Natural killer cell (primary cell): ENCODE measurements at regions not wholly inside any gene's neighbourhood (a gene's known extent, or its start where the extent isn't known, plus 50 kb on each side); places are given as distances from the start of the nearest gene placed in this dataset.

ENCODE experiments used
- ATAC-seq, 3 donors: fragments of 150-1000 bp in 2 of 3; fragments of 200-7000 bp in 1 of 3; cut with Tn5 transposase; 1 replicate in 1 of 3; 2 replicates in 2 of 3; pipeline ENCODE4 v1.10.0; 2021; ENCODE audit warnings: mild to moderate bottlenecking in 2 of 3, moderate library complexity in 2 of 3
- DNase-seq, 2 donors: peaks; one replicate each; pipeline versions ENCODE4 v3.0.0 to v3.0.0-alpha.2; 2013 to 2021; ENCODE audit warnings: mixed read lengths in 1 of 2
- H3K27ac ChIP-seq: one replicate; pipeline ENCODE4 v1.5.1; 2013; ENCODE audit warnings: mild to moderate bottlenecking, low read length
- H3K27me3 ChIP-seq: one replicate; pipeline ENCODE4 v1.6.1; 2013; ENCODE audit warnings: low read length; ENCODE audit not compliant: control insufficient read depth, insufficient read depth
- H3K36me3 ChIP-seq: one replicate; pipeline ENCODE4 v1.6.1; 2013; ENCODE audit warnings: low read length; ENCODE audit not compliant: control insufficient read depth, insufficient read depth
- H3K4me1 ChIP-seq: one replicate; pipeline ENCODE4 v1.6.1; 2013; ENCODE audit warnings: low read length; ENCODE audit not compliant: control insufficient read depth, insufficient read depth
- H3K4me3 ChIP-seq: one replicate; pipeline ENCODE4 v1.5.1; 2013; ENCODE audit warnings: low read length
- H3K9me3 ChIP-seq: one replicate; pipeline ENCODE4 v1.6.1; 2013; ENCODE audit warnings: low read length; ENCODE audit not compliant: control insufficient read depth, insufficient read depth
- H3K27ac Mint-ChIP-seq, 2 donors: one replicate each; pipeline ENCODE4 v1.8.0; 2022; ENCODE audit warnings: mild to moderate bottlenecking in 2 of 2, mixed read lengths in 2 of 2, moderate library complexity in 1 of 2
- H3K27me3 Mint-ChIP-seq, 2 donors: one replicate each; pipeline ENCODE4 v1.8.0; 2022; ENCODE audit warnings: low read depth in 2 of 2, mixed read lengths in 2 of 2
- H3K36me3 Mint-ChIP-seq: one replicate; pipeline ENCODE4 v1.8.0; 2022; ENCODE audit warnings: mixed read lengths
- H3K4me1 Mint-ChIP-seq, 2 donors: one replicate each; pipeline ENCODE4 v1.8.0; 2022; ENCODE audit warnings: mixed read lengths in 2 of 2
- H3K4me3 Mint-ChIP-seq: one replicate; pipeline ENCODE4 v1.8.0; 2022; ENCODE audit warnings: mild to moderate bottlenecking, moderate library complexity, mixed read lengths
- H3K9me3 Mint-ChIP-seq, 2 donors: one replicate each; pipeline ENCODE4 v1.8.0; 2022; ENCODE audit warnings: mixed read lengths in 2 of 2
- CTCF ChIP-seq: fragments of 200-600 bp; IDR thresholded peaks from one replicate; pipeline ENCODE4 v1.8.0; 2022; ENCODE audit warnings: antibody characterized with exemption
- WGBS: methylation state at CpG from one replicate; pipeline ENCODE4 v1.1.7; 2013; ENCODE audit warnings: missing lambda C conversion rate; ENCODE audit not compliant: insufficient coverage; 5-methylcytosine and 5-hydroxymethylcytosine counted together
- intact Hi-C: fragments of 100-400 bp; cut with micrococcal nuclease; formaldehyde crosslinking; loops from one replicate; pipeline ENCODE4 v1.14.2; 2022

- Histone ChIP-seq H3K4me1 (no peaks in the 10 kb centered on the region), H3K4me3 (no peak overlapping the region), H3K36me3 (no peaks in the 10 kb centered on the region), H3K27me3 (no peaks in the 10 kb centered on the region), H3K9me3 (peaks cover 4% of the 10 kb centered on the region), H3K27ac (no peak overlapping the region)
- ATAC-seq (no peak), DNase-seq (no peak)
- no peaks in the 10 kb centered on the region for H3K4me1 Mint-ChIP-seq
- no peak for TF ChIP-seq CTCF
- H3K27me3 Mint-ChIP-seq, result no peaks in the 10 kb centered on the region
- WGBS, result 84% methylated on average over 2 of the region's 2 CpGs
- no peak overlapping the region for H3K27ac Mint-ChIP-seq
- H3K36me3 Mint-ChIP-seq, result no peaks in the 10 kb centered on the region
- peaks cover 15 to 18% of the 10 kb centered on the region in 2 donors for H3K9me3 Mint-ChIP-seq
- H3K4me3 Mint-ChIP-seq, result no peak overlapping the region
- intact Hi-C loops, result no loop called here
Measured at GRCh38 chr9:103755441-103755840, 338.7 kb upstream of the SMC2 start.

- peaks cover 4% of the 10 kb centered on the region for H3K9me3 ChIP-seq
- H3K36me3 Mint-ChIP-seq, result no peaks in the 10 kb centered on the region
- intact Hi-C loops, result no loop called here
- H3K9me3 Mint-ChIP-seq, result peaks cover 15 to 20% of the 10 kb centered on the region in 2 donors
- no peak for DNase-seq
- no peak overlapping the region for H3K27ac Mint-ChIP-seq
- no peaks in the 10 kb centered on the region for H3K36me3 ChIP-seq
- H3K4me1 Mint-ChIP-seq, result no peaks in the 10 kb centered on the region
- no CpG with 5 or more reads among the region's 1 CpG for WGBS
- no peaks in the 10 kb centered on the region for H3K27me3 Mint-ChIP-seq
- H3K4me1 ChIP-seq, result no peaks in the 10 kb centered on the region
- H3K27me3 ChIP-seq, result no peaks in the 10 kb centered on the region
- no peak overlapping the region for H3K4me3 Mint-ChIP-seq
- H3K27ac ChIP-seq, result no peak overlapping the region
- no peak for TF ChIP-seq CTCF
- H3K4me3 ChIP-seq, result no peak overlapping the region
- no peak for ATAC-seq
Measured at GRCh38 chr9:103755986-103756385, 338.1 kb upstream of the SMC2 start.

- Mint-ChIP-seq H3K36me3 (peaks cover under 1% of the 10 kb centered on the region), H3K4me1 (no peaks in the 10 kb centered on the region)
- intact Hi-C loops, result no loop called here
Measured at GRCh38 chr9:103757062-103757461, 337.0 kb upstream of the SMC2 start.

More at GRCh38 chr9:103757062-103757461, 337.0 kb upstream of the SMC2 start:
- no peak overlapping the region for H3K27ac Mint-ChIP-seq
- Histone ChIP-seq H3K4me3 (no peak overlapping the region), H3K36me3 (no peaks in the 10 kb centered on the region), H3K9me3 (peaks cover 4% of the 10 kb centered on the region), H3K4me1 (no peaks in the 10 kb centered on the region), H3K27me3 (no peaks in the 10 kb centered on the region), H3K27ac (no peak overlapping the region)
- no peak for ATAC-seq
- peaks cover 15 to 20% of the 10 kb centered on the region in 2 donors for H3K9me3 Mint-ChIP-seq
- DNase-seq, result no peak
- no peaks in the 10 kb centered on the region for H3K27me3 Mint-ChIP-seq
- 69% methylated on average over 3 of the region's 3 CpGs for WGBS
- no peak overlapping the region for H3K4me3 Mint-ChIP-seq
- no peak for TF ChIP-seq CTCF
